ENCODE measurements at regions not wholly inside any gene's neighbourhood (a gene's known extent, or its start where the extent isn't known, plus 50 kb on each side); places are given as distances from the start of the nearest gene placed in this dataset.
A peak's percentile ranks its signal among the peaks of the same experiment; 100 is the strongest.

GRCh38 chr6:140321891-140322290 lies 947.4 kb upstream of the CITED2 start:
- DNase-seq (ENCODE audit: low spot score): no peak

- DNase-seq (ENCODE audit: low spot score): peak; percentile 20
These were observed 945.9 kb upstream of the CITED2 start for GRCh38 chr6:140320081-140321080.

GRCh38 chr6:140319209-140319608 lies 944.8 kb upstream of the CITED2 start:
- no peak for DNase-seq (ENCODE audit: low spot score)

- DNase-seq (ENCODE audit: low spot score): no peak
These were observed 944.0 kb upstream of the CITED2 start for GRCh38 chr6:140318408-140318807.

GRCh38 chr6:140317950-140318349 lies 943.5 kb upstream of the CITED2 start:
- no peak for DNase-seq (ENCODE audit: low spot score)

GRCh38 chr6:140316966-140317365 lies 942.5 kb upstream of the CITED2 start:
- DNase-seq (ENCODE audit: low spot score): no peak

- DNase-seq (ENCODE audit: low spot score): no peak
These were observed 940.2 kb upstream of the CITED2 start for GRCh38 chr6:140314682-140315081.

GRCh38 chr6:140311146-140311545 lies 936.7 kb upstream of the CITED2 start:
- no peak for DNase-seq (ENCODE audit: low spot score)

- no peak for DNase-seq (ENCODE audit: low spot score)
These were observed 928.9 kb upstream of the CITED2 start for GRCh38 chr6:140303218-140303949.

- no peak for DNase-seq (ENCODE audit: low spot score)
These were observed 925.9 kb upstream of the CITED2 start for GRCh38 chr6:140300331-140300730.

- DNase-seq (ENCODE audit: low spot score): no peak
These were observed 914.7 kb upstream of the CITED2 start for GRCh38 chr6:140289186-140289585.

GRCh38 chr6:140285998-140286690 lies 911.7 kb upstream of the CITED2 start:
- DNase-seq (ENCODE audit: low spot score): no peak

- no peak for DNase-seq (ENCODE audit: low spot score)
These were observed 911.0 kb upstream of the CITED2 start for GRCh38 chr6:140285471-140285870.

- no peak for DNase-seq (ENCODE audit: low spot score)
These were observed 910.4 kb upstream of the CITED2 start for GRCh38 chr6:140284871-140285270.

GRCh38 chr6:140283197-140283596 lies 908.7 kb upstream of the CITED2 start:
- DNase-seq (ENCODE audit: low spot score): no peak

- DNase-seq (ENCODE audit: low spot score): no peak
These were observed 907.3 kb upstream of the CITED2 start for GRCh38 chr6:140281767-140282166.

GRCh38 chr6:140281236-140281635 lies 906.8 kb upstream of the CITED2 start:
- no peak for DNase-seq (ENCODE audit: low spot score)

GRCh38 chr6:140276719-140277118 lies 902.3 kb upstream of the CITED2 start:
- DNase-seq (ENCODE audit: low spot score): no peak

- no peak for DNase-seq (ENCODE audit: low spot score)
These were observed 901.7 kb upstream of the CITED2 start for GRCh38 chr6:140276133-140276532.

- no peak for DNase-seq (ENCODE audit: low spot score)
These were observed 901.3 kb upstream of the CITED2 start for GRCh38 chr6:140275725-140276124.

GRCh38 chr6:140274548-140274947 lies 900.1 kb upstream of the CITED2 start:
- DNase-seq (ENCODE audit: low spot score): no peak

- DNase-seq (ENCODE audit: low spot score): no peak
These were observed 897.4 kb upstream of the CITED2 start for GRCh38 chr6:140271759-140272377.
